Glutamatergic neuron (in vitro differentiated cells): ENCODE measurements at regions not wholly inside any gene's neighbourhood (a gene's known extent, or its start where the extent isn't known, plus 50 kb on each side); places are given as distances from the start of the nearest gene placed in this dataset.
A peak's percentile ranks its signal among the peaks of the same experiment; 100 is the strongest.
"Not testable (repeated sequence)": the region's sequence is repeated elsewhere in the genome, so short reads cannot be mapped to it uniquely, and the experiment has no call there.

Experiments
- DNase-seq: peaks from one replicate; pipeline ENCODE4 v3.0.0; 2022
- H3K27ac Mint-ChIP-seq: one replicate; pipeline ENCODE4 v1.8.0; 2020; ENCODE audit warnings: mild to moderate bottlenecking, mixed read lengths, inconsistent platforms; ENCODE audit not compliant: unreplicated experiment
- H3K27me3 Mint-ChIP-seq: one replicate; pipeline ENCODE4 v1.8.0; 2020; ENCODE audit warnings: mild to moderate bottlenecking, moderate library complexity, mixed read lengths, inconsistent platforms; ENCODE audit not compliant: unreplicated experiment
- H3K36me3 Mint-ChIP-seq: one replicate; pipeline ENCODE4 v1.8.0; 2020; ENCODE audit warnings: mild to moderate bottlenecking, mixed read lengths, inconsistent platforms; ENCODE audit not compliant: unreplicated experiment
- H3K4me1 Mint-ChIP-seq: one replicate; pipeline ENCODE4 v1.8.0; 2020; ENCODE audit warnings: mild to moderate bottlenecking, low read depth, mixed read lengths, inconsistent platforms; ENCODE audit not compliant: unreplicated experiment
- H3K4me3 Mint-ChIP-seq: one replicate; pipeline ENCODE4 v1.8.0; 2020; ENCODE audit warnings: mild to moderate bottlenecking, mixed read lengths, inconsistent platforms; ENCODE audit not compliant: unreplicated experiment
- H3K9me3 Mint-ChIP-seq: one replicate; pipeline ENCODE4 v1.8.0; 2020; ENCODE audit warnings: mild to moderate bottlenecking, moderate library complexity, mixed read lengths, inconsistent platforms; ENCODE audit not compliant: unreplicated experiment

DNA sequence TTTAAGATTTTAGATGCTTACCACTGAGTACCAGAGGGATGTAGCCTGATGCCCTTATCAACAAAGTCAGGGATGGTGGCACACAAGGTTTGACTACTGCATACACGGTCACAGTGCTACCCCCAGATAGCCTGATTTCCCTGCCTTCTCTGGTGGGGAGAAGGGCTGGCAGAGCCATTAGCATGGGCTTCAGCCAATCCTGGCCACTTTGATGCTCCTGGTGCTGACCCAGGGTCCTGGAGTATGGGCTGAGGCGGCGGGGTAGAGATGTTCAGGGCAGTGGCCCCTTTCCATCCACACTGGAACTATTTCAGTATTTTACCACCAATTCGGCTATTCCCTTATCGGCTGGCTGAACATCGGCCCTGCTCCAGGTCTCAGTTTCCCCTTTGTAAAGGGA lies 83.2 kb downstream of the POTEB3 start:
- not testable (repeated sequence) for H3K27ac Mint-ChIP-seq, H3K27me3 Mint-ChIP-seq

DNA sequence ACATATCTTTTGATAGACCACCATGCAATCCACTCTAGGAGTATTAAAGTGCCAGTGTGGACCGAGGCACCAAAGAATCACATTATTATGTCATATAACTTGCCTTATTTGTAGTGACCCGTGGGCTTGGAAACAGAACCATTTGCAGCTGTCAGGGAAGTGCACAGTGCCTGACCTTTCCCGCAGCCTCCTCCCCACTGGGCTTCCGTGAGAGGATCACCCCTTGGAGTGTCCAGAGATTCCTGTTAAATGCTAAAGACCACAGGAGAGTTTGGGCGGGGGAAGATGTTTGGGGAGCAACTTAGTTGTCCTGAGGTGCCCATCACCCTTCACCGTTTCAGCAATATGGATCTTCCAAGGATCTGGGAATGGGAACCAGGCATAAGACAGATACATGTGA lies 84.4 kb downstream of the POTEB3 start:
- H3K27me3 Mint-ChIP-seq, H3K27ac Mint-ChIP-seq, DNase-seq, H3K4me1 Mint-ChIP-seq, H3K4me3 Mint-ChIP-seq, H3K9me3 Mint-ChIP-seq, H3K36me3 Mint-ChIP-seq: not testable (repeated sequence)

More for the DNA sequence above, 83.2 kb downstream of the POTEB3 start:
- not testable (repeated sequence) for H3K9me3 Mint-ChIP-seq, H3K36me3 Mint-ChIP-seq, H3K4me1 Mint-ChIP-seq, H3K4me3 Mint-ChIP-seq, DNase-seq

DNA sequence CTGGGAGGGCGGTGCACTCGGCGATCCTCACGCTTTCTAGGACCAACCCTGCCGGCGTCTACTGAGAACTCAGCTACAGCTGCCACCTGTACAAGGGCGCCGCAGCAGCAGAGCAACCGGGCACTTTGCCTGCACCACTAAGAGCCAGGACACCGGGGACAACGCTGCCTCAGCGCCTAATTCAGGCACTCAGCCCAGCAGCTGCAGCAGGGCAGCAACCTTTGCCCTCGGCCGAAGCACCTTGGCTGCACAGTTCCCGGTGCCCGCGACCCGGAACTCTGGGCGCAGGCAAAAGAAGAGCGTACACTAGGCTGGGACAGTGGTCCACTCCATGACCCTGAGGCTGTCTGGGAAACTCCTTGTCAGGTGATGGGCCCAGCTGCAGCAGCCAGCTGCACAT lies 85.7 kb downstream of the POTEB3 start:
- H3K4me3 Mint-ChIP-seq, result not testable (repeated sequence)

DNA sequence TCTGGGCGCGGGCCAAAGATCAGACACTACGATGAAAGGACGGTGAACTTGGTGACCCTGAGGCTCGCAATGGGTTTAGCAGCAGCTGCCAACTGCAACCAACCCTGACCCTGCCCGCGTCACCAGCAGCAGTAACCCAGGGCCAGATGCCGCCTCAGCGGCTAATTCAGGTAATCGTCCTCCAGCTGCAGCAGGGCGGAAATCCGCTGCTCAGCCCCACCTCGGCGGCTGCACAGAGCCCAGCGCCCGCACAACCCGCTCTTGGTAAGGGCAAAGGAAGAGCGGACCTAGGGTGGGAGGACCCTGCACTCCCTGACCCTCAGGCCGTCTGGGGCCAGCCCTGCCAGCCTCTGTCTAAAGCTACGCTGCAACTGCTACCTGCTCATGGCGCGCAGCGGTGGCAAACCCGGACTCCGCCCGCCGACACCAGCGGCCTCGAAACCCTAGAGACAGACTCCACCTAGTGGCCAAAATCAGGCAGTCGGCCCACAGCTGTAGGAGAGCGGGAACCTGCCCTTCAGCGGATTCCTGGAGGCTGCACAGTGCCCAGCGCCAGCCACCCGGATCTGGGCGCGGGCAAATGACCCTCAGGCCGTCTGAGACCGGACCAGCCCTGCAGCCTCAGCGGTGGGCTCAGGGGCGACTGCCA lies 87.5 kb downstream of the POTEB3 start:
- H3K9me3 Mint-ChIP-seq, H3K36me3 Mint-ChIP-seq, H3K4me3 Mint-ChIP-seq, H3K27ac Mint-ChIP-seq, H3K4me1 Mint-ChIP-seq, DNase-seq, H3K27me3 Mint-ChIP-seq: not testable (repeated sequence)

More for the DNA sequence above, 85.7 kb downstream of the POTEB3 start:
- not testable (repeated sequence) for H3K4me1 Mint-ChIP-seq, H3K27me3 Mint-ChIP-seq, DNase-seq, H3K27ac Mint-ChIP-seq, H3K36me3 Mint-ChIP-seq, H3K9me3 Mint-ChIP-seq

GRCh38 chr15:21344960-21345359 lies 95.3 kb downstream of the POTEB3 start:
- DNase-seq, result peak; percentile 12
- not testable (repeated sequence) for H3K27ac Mint-ChIP-seq

GRCh38 chr15:21344500-21344899 lies 95.8 kb downstream of the POTEB3 start:
- not testable (repeated sequence) for H3K4me1 Mint-ChIP-seq, H3K27me3 Mint-ChIP-seq, H3K9me3 Mint-ChIP-seq, H3K36me3 Mint-ChIP-seq, H3K4me3 Mint-ChIP-seq, DNase-seq, H3K27ac Mint-ChIP-seq

More at GRCh38 chr15:21344960-21345359, 95.3 kb downstream of the POTEB3 start:
- H3K4me3 Mint-ChIP-seq, H3K36me3 Mint-ChIP-seq, H3K9me3 Mint-ChIP-seq, H3K27me3 Mint-ChIP-seq, H3K4me1 Mint-ChIP-seq: not testable (repeated sequence)

DNA sequence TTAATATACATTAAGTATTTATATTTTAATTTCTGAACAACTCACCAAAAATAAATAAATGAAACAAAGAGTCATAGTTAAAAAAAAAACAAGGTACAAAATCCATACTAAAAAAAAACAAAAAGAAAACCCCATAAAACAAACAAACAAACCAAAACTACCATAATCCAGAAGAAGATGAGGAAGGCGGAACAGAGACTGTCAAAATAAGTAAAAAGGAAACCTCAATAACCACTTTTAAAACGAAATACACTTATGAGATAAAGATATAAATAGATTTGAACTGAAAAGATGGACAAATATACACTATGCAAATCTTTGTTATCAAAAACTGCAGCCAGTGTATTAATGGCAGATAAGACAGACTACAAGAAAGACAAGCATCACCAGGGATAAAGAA lies 103.3 kb downstream of the POTEB3 start:
- not testable (repeated sequence) for H3K4me1 Mint-ChIP-seq, H3K27me3 Mint-ChIP-seq

GRCh38 chr15:21324720-21325460 lies 115.4 kb downstream of the POTEB3 start:
- not testable (repeated sequence) for H3K27me3 Mint-ChIP-seq, H3K36me3 Mint-ChIP-seq, H3K4me1 Mint-ChIP-seq, DNase-seq, H3K4me3 Mint-ChIP-seq, H3K27ac Mint-ChIP-seq, H3K9me3 Mint-ChIP-seq

More for the DNA sequence above, 103.3 kb downstream of the POTEB3 start:
- not testable (repeated sequence) for H3K27ac Mint-ChIP-seq, DNase-seq, H3K9me3 Mint-ChIP-seq, H3K4me3 Mint-ChIP-seq, H3K36me3 Mint-ChIP-seq

DNA sequence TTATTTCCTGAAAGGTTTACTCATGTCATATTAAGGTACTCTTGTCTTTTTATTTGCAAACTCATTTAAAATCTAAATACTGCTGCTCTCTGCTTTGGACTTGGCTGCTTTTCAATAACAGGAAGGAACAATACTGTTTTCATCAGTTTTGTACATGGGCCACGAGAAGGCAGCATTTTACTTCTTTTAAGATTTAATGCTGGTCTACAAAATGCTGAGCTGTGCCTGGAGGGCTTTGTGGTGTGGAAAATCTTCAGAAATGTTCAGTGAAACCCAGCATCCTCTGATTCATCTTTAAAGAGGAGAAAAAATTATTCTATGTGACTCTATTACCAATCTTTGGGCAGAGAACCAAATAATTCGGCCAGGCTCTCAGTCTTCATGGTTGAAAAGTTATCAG lies 155.9 kb downstream of the POTEB3 start:
- H3K36me3 Mint-ChIP-seq, DNase-seq, H3K27me3 Mint-ChIP-seq, H3K4me3 Mint-ChIP-seq, H3K4me1 Mint-ChIP-seq, H3K9me3 Mint-ChIP-seq, H3K27ac Mint-ChIP-seq: not testable (repeated sequence)

GRCh38 chr15:21283210-21283609 lies 157.1 kb downstream of the POTEB3 start:
- H3K27me3 Mint-ChIP-seq, H3K36me3 Mint-ChIP-seq, H3K9me3 Mint-ChIP-seq, H3K4me1 Mint-ChIP-seq, H3K4me3 Mint-ChIP-seq, H3K27ac Mint-ChIP-seq, DNase-seq: not testable (repeated sequence)

DNA sequence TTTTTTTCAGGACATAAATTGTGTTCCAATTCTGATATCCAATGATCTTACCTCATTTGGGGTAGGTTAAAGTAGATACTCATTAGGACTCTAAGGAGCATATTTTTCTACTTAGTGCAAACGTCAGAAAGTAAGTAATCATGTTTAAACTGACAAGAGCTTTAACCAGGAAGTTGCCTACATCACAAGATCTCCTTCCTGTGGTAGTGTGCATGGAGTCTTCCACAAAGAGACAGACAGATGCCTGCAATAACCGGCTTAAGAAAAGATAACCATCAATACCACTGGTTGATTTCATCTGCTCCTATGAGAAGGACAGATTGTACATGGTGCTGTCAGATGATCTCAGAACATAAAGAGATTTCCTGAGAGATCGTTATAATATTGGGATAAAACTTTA lies 160.0 kb downstream of the POTEB3 start:
- not testable (repeated sequence) for H3K4me3 Mint-ChIP-seq, H3K4me1 Mint-ChIP-seq, DNase-seq

GRCh38 chr15:21272176-21272982 lies 167.9 kb downstream of the POTEB3 start:
- not testable (repeated sequence) for H3K36me3 Mint-ChIP-seq, DNase-seq, H3K27me3 Mint-ChIP-seq, H3K4me1 Mint-ChIP-seq, H3K4me3 Mint-ChIP-seq
- peaks cover 11% of the 10 kb centered on the region for H3K9me3 Mint-ChIP-seq
- H3K27ac Mint-ChIP-seq, result peak overlapping the region; percentile 31

More for the DNA sequence above, 160.0 kb downstream of the POTEB3 start:
- H3K36me3 Mint-ChIP-seq, H3K27ac Mint-ChIP-seq, H3K27me3 Mint-ChIP-seq, H3K9me3 Mint-ChIP-seq: not testable (repeated sequence)
